ENCODE measurements at regions not wholly inside any gene's neighbourhood (a gene's known extent, or its start where the extent isn't known, plus 50 kb on each side); places are given as distances from the start of the nearest gene placed in this dataset.

DNA sequence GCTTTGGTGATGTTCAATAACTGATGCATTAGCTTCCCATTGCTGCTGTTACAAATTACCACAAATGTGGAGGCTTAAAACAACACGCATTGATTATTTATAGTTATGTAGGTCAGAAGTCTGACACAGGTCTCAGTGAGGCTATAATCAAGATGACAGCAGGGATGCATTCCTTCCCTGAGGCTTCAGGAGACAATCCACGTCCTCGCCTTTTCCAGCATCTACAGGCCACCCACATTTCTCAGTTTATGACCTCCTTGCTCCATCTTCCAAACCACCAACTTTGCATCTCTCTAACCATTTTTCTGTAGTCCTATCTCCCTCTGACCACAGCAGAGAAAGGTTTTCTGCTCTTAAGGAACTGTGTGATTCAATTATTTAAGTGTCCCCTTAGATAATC is 92.5 kb downstream of the GASK1B start:
- Histone ChIP-seq H3K4me3 (no peak overlapping the region), H3K27me3 (no peaks in the 10 kb centered on the region), H3K27ac (no peak overlapping the region), H3K9me3 (no peaks in the 10 kb centered on the region), H3K4me1 (no peaks in the 10 kb centered on the region), H3K36me3 (no peaks in the 10 kb centered on the region)
- no peak for TF ChIP-seq POLR2A (IDR thresholded peaks at IDR 0.05)
- TF ChIP-seq EP300 (IDR thresholded peaks at IDR 0.05): no peak
- TF ChIP-seq, protein P1, sequence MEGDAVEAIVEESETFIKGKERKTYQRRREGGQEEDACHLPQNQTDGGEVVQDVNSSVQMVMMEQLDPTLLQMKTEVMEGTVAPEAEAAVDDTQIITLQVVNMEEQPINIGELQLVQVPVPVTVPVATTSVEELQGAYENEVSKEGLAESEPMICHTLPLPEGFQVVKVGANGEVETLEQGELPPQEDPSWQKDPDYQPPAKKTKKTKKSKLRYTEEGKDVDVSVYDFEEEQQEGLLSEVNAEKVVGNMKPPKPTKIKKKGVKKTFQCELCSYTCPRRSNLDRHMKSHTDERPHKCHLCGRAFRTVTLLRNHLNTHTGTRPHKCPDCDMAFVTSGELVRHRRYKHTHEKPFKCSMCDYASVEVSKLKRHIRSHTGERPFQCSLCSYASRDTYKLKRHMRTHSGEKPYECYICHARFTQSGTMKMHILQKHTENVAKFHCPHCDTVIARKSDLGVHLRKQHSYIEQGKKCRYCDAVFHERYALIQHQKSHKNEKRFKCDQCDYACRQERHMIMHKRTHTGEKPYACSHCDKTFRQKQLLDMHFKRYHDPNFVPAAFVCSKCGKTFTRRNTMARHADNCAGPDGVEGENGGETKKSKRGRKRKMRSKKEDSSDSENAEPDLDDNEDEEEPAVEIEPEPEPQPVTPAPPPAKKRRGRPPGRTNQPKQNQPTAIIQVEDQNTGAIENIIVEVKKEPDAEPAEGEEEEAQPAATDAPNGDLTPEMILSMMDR (IDR thresholded peaks at IDR 0.05): no peak
- no peak for TF ChIP-seq POLR2AphosphoS5 (IDR thresholded peaks at IDR 0.05)
- 87 to 89% methylated on average over 3 of the region's 3 CpGs for WGBS, 2 donors
- no peak for DNase-seq
- no peak for ATAC-seq (ENCODE audit: low FRiP score in 2 of 2)

DNA sequence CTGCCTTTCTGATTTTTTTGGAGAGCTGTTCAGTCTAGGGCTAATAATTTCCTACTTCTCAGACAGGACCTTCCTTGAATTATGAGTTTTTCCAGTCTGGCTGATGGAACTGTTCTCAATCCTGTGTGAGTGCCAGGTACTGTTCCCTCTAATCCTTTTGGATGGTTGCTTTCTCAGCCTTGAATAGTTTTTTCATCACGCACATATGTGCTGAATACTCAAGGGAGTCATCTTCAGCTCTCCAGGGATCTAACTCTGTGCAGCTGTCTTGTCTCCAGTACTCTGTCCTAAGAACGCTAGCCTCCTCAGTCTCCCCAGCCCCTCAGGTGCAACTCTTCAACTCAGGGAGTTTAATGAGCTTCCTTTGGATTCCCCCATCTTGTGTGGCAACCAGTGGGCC is 93.2 kb downstream of the GASK1B start:
- H3K4me3 ChIP-seq: no peak overlapping the region
- no peak overlapping the region for H3K27ac ChIP-seq
- ATAC-seq (ENCODE audit: low FRiP score in 2 of 2) (peak in 1 of 2 donors; percentile 42), DNase-seq (no peak)
- H3K4me1 ChIP-seq: no peaks in the 10 kb centered on the region
- TF ChIP-seq POLR2A (IDR thresholded peaks at IDR 0.05): no peak
- TF ChIP-seq, protein P1 (IDR thresholded peaks at IDR 0.05): no peak
- TF ChIP-seq EP300 (IDR thresholded peaks at IDR 0.05): no peak
- TF ChIP-seq POLR2AphosphoS5 (IDR thresholded peaks at IDR 0.05): no peak
- 78 to 86% methylated on average over 2 of the region's 2 CpGs for WGBS, 2 donors
- H3K36me3 ChIP-seq: no peaks in the 10 kb centered on the region
- no peaks in the 10 kb centered on the region for H3K9me3 ChIP-seq
- no peaks in the 10 kb centered on the region for H3K27me3 ChIP-seq

DNA sequence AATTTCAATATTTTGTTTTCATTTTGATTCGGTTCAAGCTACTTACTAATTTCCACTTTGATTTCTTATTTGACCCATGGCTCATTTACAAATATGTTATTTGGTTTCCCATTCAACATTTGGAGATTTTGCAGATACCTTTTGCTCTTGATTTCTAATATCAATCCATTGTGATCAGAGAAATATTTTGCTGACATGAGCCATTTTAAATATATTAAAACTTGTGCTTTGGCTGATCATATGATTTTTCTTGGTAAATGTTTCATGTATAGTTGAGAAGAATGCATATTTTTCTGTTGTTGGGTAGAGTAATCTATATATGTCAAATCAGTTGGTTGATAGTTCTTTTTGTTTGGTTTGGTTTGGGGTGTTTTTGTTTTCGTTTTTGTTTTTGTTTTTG is 95.0 kb downstream of the GASK1B start:
- TF ChIP-seq POLR2AphosphoS5 (IDR thresholded peaks at IDR 0.05): no peak
- no peak for TF ChIP-seq EP300 (IDR thresholded peaks at IDR 0.05)
- no peak for TF ChIP-seq POLR2A (IDR thresholded peaks at IDR 0.05)
- TF ChIP-seq, protein P1 (IDR thresholded peaks at IDR 0.05): no peak
- 89 to 94% methylated on average over 2 of the region's 2 CpGs for WGBS, 2 donors
- ATAC-seq (ENCODE audit: low FRiP score in 2 of 2): no peak
- Histone ChIP-seq H3K4me3 (no peak overlapping the region), H3K36me3 (no peaks in the 10 kb centered on the region), H3K4me1 (no peaks in the 10 kb centered on the region), H3K27me3 (no peaks in the 10 kb centered on the region), H3K9me3 (no peaks in the 10 kb centered on the region), H3K27ac (no peak overlapping the region)
- no peak for DNase-seq

DNA sequence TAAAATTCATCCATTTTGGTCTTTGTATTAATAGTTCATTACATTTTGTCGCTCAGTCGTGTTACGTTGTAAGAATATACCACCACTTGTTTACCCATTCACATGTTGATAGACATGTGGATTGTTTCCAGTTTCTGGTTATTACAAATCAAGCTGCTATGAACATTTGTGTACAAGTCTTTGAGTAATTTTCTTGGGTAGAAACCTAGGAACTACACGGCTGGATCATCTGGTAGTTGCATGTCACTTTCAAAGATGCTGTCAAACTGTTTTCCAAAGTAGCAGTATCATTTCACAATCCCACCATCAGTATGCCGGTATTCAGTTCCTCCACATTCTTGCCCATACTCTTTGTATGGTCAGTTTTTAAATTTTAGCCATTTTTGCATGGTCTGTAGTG is 98.0 kb downstream of the GASK1B start:
- H3K27ac ChIP-seq: no peak overlapping the region
- H3K4me1 ChIP-seq: no peaks in the 10 kb centered on the region
- 90 to 92% methylated on average over 5 of the region's 5 CpGs for WGBS, 2 donors
- DNase-seq: no peak
- no peaks in the 10 kb centered on the region for H3K27me3 ChIP-seq
- no peak for ATAC-seq (ENCODE audit: low FRiP score in 2 of 2)
- H3K9me3 ChIP-seq: no peaks in the 10 kb centered on the region
- no peak overlapping the region for H3K4me3 ChIP-seq
- TF ChIP-seq POLR2AphosphoS5 (IDR thresholded peaks at IDR 0.05) (no peak), POLR2A (IDR thresholded peaks at IDR 0.05) (no peak), EP300 (IDR thresholded peaks at IDR 0.05) (no peak)
- TF ChIP-seq, protein P1 (IDR thresholded peaks at IDR 0.05): no peak
- no peaks in the 10 kb centered on the region for H3K36me3 ChIP-seq

DNA sequence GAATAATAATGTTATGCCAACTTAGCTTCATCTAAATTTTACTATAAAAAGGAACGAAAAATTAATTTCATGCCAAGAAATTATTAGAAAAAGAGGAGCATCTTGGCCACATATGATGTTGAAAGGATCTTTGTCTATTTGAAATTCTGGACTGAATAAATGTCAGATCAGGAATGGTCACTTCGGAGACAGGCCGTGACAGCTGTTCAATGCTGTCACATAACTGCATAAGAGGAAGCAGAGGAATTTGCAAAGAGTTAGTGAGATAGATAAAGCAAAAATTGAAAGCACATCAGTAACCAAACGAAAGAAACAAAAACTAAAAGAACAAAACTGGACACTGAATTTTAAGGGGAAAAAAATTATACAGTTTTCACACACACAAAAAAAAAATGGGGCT is 100.9 kb downstream of the GASK1B start:
- H3K36me3 ChIP-seq: no peaks in the 10 kb centered on the region
- no peaks in the 10 kb centered on the region for H3K4me1 ChIP-seq
- no peaks in the 10 kb centered on the region for H3K9me3 ChIP-seq
- TF ChIP-seq, protein P1 (IDR thresholded peaks at IDR 0.05): no peak
- TF ChIP-seq EP300 (IDR thresholded peaks at IDR 0.05) (no peak), POLR2AphosphoS5 (IDR thresholded peaks at IDR 0.05) (no peak), POLR2A (IDR thresholded peaks at IDR 0.05) (no peak)
- ATAC-seq (ENCODE audit: low FRiP score in 2 of 2): no peak
- H3K4me3 ChIP-seq: no peak overlapping the region
- 75 to 84% methylated on average over 4 of the region's 4 CpGs for WGBS, 2 donors
- H3K27me3 ChIP-seq: no peaks in the 10 kb centered on the region
- DNase-seq: no peak
- H3K27ac ChIP-seq: no peak overlapping the region

All from upper lobe of left lung (tissue), 6 donors.